Right forelimb (tissue), 1 donor: ENCODE measurements at regions not wholly inside any gene's neighbourhood (a gene's known extent, or its start where the extent isn't known, plus 50 kb on each side); places are given as distances from the start of the nearest gene placed in this dataset.
"Not testable (repeated sequence)": the region's sequence is repeated elsewhere in the genome, so short reads cannot be mapped to it uniquely, and the experiment has no call there.

Source experiments
- DNase-seq: peaks from one replicate; pipeline ENCODE4 v3.0.0-alpha.2; 2018

GRCh38 chr4:112776535-112776934 is 139.6 kb downstream of the LARP7 start:
- DNase-seq = no peak

- DNase-seq = no peak
Observed at GRCh38 chr4:112778520-112778919, 141.6 kb downstream of the LARP7 start.

GRCh38 chr4:112793033-112793432 is 156.1 kb downstream of the LARP7 start:
- DNase-seq = no peak

- DNase-seq = no peak
Observed at GRCh38 chr4:112800001-112800400, 163.1 kb downstream of the LARP7 start.

GRCh38 chr4:112801341-112801740 is 164.4 kb downstream of the LARP7 start:
- no peak for DNase-seq

GRCh38 chr4:112802780-112803179 is 165.8 kb downstream of the LARP7 start:
- no peak for DNase-seq

- no peak for DNase-seq
Observed at GRCh38 chr4:112807083-112807482, 170.1 kb downstream of the LARP7 start.

GRCh38 chr4:112808001-112808400 is 171.1 kb downstream of the LARP7 start:
- no peak for DNase-seq

- no peak for DNase-seq
Observed at GRCh38 chr4:112813790-112814189, 176.8 kb downstream of the LARP7 start.

- DNase-seq = peak; percentile 83
Observed at GRCh38 chr4:112817933-112818593, 181.1 kb downstream of the LARP7 start.

GRCh38 chr4:112818594-112818965 is 181.6 kb downstream of the LARP7 start:
- DNase-seq = peak; percentile 57

GRCh38 chr4:112819729-112820128 is 182.8 kb downstream of the LARP7 start:
- DNase-seq = no peak

GRCh38 chr4:112823156-112823555 is 186.2 kb downstream of the LARP7 start:
- DNase-seq = no peak

GRCh38 chr4:112823606-112824005 is 186.7 kb downstream of the LARP7 start:
- DNase-seq = no peak

- no peak for DNase-seq
Observed at GRCh38 chr4:112830753-112831386, 193.9 kb downstream of the LARP7 start.

- no peak for DNase-seq
Observed at GRCh38 chr4:112832493-112832892, 195.6 kb downstream of the LARP7 start.

- no peak for DNase-seq
Observed at GRCh38 chr4:112836895-112837294, 200.0 kb downstream of the LARP7 start.

GRCh38 chr4:112838015-112838414 is 201.1 kb downstream of the LARP7 start:
- DNase-seq = not testable (repeated sequence)

- no peak for DNase-seq
Observed at GRCh38 chr4:112840061-112840460, 203.1 kb downstream of the LARP7 start.

- DNase-seq = no peak
Observed at GRCh38 chr4:112840619-112841018, 203.7 kb downstream of the LARP7 start.

GRCh38 chr4:112842513-112842912 is 205.6 kb downstream of the LARP7 start:
- DNase-seq = no peak

- DNase-seq = no peak
Observed at GRCh38 chr4:112845386-112845785, 204.1 kb upstream of the ANK2 start.

- no peak for DNase-seq
Observed at GRCh38 chr4:112847045-112847444, 202.4 kb upstream of the ANK2 start.

GRCh38 chr4:112847781-112848180 is 201.7 kb upstream of the ANK2 start:
- DNase-seq = no peak

- DNase-seq = no peak
Observed at GRCh38 chr4:112848911-112849310, 200.5 kb upstream of the ANK2 start.
